Gastrocnemius medialis (tissue), 4 donors: ENCODE measurements at regions not wholly inside any gene's neighbourhood (a gene's known extent, or its start where the extent isn't known, plus 50 kb on each side); places are given as distances from the start of the nearest gene placed in this dataset.

Experiments
- POLR2A ChIP-seq, 2 donors: fragments of 450-650 bp; IDR thresholded peaks; one replicate each; pipeline ENCODE4 v1.6.1; 2017; ENCODE audit warnings: antibody characterized with exemption in 2 of 2, mild to moderate bottlenecking in 2 of 2, moderate library complexity in 2 of 2
- TF ChIP-seq, protein P1 (sequence below), 5 experiments: fragments of 450-650 bp in 3 of 5; fragments of 200-600 bp in 2 of 5; sonication (generic) in 2 of 5; IDR thresholded peaks in 4 of 5; conservative IDR thresholded peaks in 1 of 5; 1 replicate in 4 of 5; 2 replicates in 1 of 5; pipeline ENCODE4 v1.5.1; 2016 to 2019; ENCODE audit warnings: antibody characterized with exemption in 5 of 5, mild to moderate bottlenecking in 3 of 5, moderate library complexity in 3 of 5

DNA sequence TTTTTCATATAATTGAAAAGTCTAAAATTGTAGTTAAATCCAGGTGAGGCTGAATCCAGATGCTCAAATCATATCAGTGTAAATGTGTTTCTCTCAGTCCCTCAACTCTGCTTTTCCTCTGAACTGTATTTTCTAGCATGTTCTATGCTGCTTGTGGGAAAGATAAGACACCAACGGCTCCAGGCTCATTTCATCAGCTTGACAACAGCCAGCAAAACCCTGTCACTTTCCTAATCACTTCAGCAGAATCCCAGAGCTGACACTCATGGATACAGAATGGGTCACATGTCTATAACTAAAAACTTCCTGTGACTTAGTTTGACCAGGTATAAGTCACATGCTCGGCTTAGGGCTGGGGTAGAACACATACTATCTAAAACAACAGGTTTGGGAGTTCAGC, 179.4 kb upstream of the ADRA1B start:
- TF ChIP-seq, protein P1, sequence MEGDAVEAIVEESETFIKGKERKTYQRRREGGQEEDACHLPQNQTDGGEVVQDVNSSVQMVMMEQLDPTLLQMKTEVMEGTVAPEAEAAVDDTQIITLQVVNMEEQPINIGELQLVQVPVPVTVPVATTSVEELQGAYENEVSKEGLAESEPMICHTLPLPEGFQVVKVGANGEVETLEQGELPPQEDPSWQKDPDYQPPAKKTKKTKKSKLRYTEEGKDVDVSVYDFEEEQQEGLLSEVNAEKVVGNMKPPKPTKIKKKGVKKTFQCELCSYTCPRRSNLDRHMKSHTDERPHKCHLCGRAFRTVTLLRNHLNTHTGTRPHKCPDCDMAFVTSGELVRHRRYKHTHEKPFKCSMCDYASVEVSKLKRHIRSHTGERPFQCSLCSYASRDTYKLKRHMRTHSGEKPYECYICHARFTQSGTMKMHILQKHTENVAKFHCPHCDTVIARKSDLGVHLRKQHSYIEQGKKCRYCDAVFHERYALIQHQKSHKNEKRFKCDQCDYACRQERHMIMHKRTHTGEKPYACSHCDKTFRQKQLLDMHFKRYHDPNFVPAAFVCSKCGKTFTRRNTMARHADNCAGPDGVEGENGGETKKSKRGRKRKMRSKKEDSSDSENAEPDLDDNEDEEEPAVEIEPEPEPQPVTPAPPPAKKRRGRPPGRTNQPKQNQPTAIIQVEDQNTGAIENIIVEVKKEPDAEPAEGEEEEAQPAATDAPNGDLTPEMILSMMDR (IDR thresholded peaks at IDR 0.05 in 4 of 5, conservative IDR thresholded peaks at IDR 0.05 in 1 of 5) = no peak
- no peak for TF ChIP-seq POLR2A (IDR thresholded peaks at IDR 0.05)
